ENCODE measurements at regions not wholly inside any gene's neighbourhood (a gene's known extent, or its start where the extent isn't known, plus 50 kb on each side); places are given as distances from the start of the nearest gene placed in this dataset.

DNA sequence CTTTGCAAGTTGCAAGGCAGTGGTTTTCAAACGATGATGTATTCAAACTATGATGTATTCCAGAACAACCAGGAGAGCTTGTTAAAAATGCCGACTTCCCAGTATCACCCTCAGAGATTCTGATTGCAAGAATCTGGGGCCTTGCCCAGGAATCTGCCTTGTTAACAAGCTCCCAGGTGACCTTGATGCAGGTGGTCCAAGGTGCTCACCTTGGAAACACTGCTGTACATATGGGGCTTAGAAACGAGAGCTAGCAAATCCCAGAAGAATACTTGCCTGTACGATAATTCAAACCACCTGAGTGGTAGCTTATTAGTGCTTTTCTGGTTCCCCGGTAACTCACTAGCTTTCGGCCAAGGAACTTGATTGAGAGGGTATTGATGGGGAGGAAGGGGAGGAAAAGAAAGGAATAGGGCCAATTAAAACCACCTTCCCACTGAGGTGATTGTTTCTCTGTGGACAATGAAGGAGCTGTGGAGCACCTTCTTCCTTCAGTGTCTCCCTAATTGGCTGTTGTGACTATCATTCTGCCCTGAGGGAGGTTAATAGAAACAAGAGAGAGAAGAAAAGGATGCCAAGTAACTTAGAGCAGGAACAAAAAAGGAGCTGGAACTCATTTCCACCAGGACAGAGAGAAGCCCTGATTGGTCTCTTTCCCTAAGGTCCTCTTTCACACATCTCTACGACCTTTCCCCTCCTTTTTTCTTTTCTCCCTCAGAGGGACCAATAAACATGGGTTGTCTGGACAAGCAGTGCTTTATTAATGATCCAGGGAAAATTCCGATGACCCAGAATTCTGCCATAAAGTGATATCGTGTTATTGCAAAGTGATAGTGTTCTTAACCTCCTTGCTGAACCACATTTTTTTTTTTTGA, 218.8 kb downstream of the TMEM167A start:
- TF ChIP-seq, protein P1, sequence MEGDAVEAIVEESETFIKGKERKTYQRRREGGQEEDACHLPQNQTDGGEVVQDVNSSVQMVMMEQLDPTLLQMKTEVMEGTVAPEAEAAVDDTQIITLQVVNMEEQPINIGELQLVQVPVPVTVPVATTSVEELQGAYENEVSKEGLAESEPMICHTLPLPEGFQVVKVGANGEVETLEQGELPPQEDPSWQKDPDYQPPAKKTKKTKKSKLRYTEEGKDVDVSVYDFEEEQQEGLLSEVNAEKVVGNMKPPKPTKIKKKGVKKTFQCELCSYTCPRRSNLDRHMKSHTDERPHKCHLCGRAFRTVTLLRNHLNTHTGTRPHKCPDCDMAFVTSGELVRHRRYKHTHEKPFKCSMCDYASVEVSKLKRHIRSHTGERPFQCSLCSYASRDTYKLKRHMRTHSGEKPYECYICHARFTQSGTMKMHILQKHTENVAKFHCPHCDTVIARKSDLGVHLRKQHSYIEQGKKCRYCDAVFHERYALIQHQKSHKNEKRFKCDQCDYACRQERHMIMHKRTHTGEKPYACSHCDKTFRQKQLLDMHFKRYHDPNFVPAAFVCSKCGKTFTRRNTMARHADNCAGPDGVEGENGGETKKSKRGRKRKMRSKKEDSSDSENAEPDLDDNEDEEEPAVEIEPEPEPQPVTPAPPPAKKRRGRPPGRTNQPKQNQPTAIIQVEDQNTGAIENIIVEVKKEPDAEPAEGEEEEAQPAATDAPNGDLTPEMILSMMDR (IDR thresholded peaks at IDR 0.05; ENCODE audit: insufficient read depth, low read length) = no peak
- TF ChIP-seq SPI1 (IDR thresholded peaks at IDR 0.05; ENCODE audit: borderline replicate concordance, low read depth) (no peak), POLR2AphosphoS5 (IDR thresholded peaks at IDR 0.05; ENCODE audit: low read depth) (no peak), GABPA (IDR thresholded peaks at IDR 0.05; ENCODE audit: low read depth) (no peak)
- TF ChIP-seq, protein P2, sequence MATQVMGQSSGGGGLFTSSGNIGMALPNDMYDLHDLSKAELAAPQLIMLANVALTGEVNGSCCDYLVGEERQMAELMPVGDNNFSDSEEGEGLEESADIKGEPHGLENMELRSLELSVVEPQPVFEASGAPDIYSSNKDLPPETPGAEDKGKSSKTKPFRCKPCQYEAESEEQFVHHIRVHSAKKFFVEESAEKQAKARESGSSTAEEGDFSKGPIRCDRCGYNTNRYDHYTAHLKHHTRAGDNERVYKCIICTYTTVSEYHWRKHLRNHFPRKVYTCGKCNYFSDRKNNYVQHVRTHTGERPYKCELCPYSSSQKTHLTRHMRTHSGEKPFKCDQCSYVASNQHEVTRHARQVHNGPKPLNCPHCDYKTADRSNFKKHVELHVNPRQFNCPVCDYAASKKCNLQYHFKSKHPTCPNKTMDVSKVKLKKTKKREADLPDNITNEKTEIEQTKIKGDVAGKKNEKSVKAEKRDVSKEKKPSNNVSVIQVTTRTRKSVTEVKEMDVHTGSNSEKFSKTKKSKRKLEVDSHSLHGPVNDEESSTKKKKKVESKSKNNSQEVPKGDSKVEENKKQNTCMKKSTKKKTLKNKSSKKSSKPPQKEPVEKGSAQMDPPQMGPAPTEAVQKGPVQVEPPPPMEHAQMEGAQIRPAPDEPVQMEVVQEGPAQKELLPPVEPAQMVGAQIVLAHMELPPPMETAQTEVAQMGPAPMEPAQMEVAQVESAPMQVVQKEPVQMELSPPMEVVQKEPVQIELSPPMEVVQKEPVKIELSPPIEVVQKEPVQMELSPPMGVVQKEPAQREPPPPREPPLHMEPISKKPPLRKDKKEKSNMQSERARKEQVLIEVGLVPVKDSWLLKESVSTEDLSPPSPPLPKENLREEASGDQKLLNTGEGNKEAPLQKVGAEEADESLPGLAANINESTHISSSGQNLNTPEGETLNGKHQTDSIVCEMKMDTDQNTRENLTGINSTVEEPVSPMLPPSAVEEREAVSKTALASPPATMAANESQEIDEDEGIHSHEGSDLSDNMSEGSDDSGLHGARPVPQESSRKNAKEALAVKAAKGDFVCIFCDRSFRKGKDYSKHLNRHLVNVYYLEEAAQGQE (IDR thresholded peaks at IDR 0.05; ENCODE audit: insufficient replicate concordance, low read depth) = no peak
- Histone ChIP-seq H3K27ac (replicated peaks) (no peak overlapping the region), H3K27me3 (ENCODE audit: insufficient read depth, poor library complexity, severe bottlenecking) (no peaks in the 10 kb centered on the region), H3K4me3 (replicated peaks; ENCODE audit: insufficient read depth, low read length) (no peak overlapping the region)
- DNase-seq (ENCODE audit: low read depth in 1 of 2, low spot score in 1 of 2) = no peak

DNA sequence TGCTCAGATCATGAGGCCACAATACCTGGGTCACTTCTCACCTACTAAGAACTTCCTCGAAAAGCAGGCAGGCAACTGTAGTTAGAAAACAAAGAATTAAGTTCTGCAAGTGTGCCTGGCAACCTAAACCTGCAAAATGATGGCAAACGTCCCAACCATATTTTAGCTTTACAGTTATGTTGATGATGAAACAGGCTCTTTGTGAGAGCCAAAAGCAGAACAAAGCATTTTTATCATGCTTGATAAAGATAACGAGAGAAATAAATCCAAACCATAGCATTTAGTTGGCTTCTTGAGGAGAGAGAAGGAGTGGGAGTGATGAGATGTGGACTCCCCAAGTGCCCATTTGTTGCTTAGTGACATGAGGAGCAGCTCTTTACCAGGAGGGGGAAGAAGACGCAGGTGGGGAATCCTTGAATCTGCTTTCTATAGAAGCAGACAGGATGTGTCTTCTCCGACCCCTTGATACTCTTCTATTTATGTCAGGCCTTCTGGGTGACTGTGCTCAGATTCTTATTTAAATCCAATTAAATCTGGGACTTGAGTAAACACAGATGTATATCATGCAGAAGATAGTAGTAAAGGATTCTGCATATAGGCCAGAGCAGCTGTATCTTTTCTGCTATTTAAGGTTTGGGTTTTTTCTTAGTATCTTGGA, 221.2 kb downstream of the TMEM167A start:
- TF ChIP-seq GABPA (IDR thresholded peaks at IDR 0.05; ENCODE audit: low read depth) (no peak), POLR2AphosphoS5 (IDR thresholded peaks at IDR 0.05; ENCODE audit: low read depth) (no peak), SPI1 (IDR thresholded peaks at IDR 0.05; ENCODE audit: borderline replicate concordance, low read depth) (no peak)
- TF ChIP-seq, protein P2 (IDR thresholded peaks at IDR 0.05; ENCODE audit: insufficient replicate concordance, low read depth) = no peak
- TF ChIP-seq, protein P1 (IDR thresholded peaks at IDR 0.05; ENCODE audit: insufficient read depth, low read length) = no peak
- DNase-seq (ENCODE audit: low read depth in 1 of 2, low spot score in 1 of 2) = no peak
- Histone ChIP-seq H3K4me3 (replicated peaks; ENCODE audit: insufficient read depth, low read length) (no peak overlapping the region), H3K27ac (replicated peaks) (no peak overlapping the region), H3K27me3 (ENCODE audit: insufficient read depth, poor library complexity, severe bottlenecking) (no peaks in the 10 kb centered on the region)

DNA sequence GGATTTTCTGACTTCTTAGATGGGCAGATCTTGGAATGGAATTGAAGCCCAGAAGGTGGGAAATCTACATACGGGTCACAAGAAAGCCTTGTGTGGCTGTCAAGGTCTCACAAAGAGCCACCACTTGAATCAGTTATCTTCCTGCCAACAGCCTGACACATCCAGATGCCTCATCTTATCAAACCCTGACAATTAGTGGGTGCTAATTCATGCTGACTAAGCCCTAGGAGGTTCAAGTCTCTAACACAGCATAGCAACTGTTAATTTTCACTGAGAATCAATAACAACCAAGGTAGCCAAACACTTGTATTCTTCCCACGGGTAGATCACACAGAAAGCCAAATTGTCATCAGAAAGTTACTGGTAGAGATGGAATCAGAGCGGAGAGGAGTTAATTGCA, 222.2 kb downstream of the TMEM167A start:
- no peak overlapping the region for H3K4me3 ChIP-seq (replicated peaks; ENCODE audit: insufficient read depth, low read length)
- H3K27me3 ChIP-seq (ENCODE audit: insufficient read depth, poor library complexity, severe bottlenecking) = no peaks in the 10 kb centered on the region
- H3K27ac ChIP-seq (replicated peaks) = no peak overlapping the region
- no peak for DNase-seq (ENCODE audit: low read depth in 1 of 2, low spot score in 1 of 2)
- TF ChIP-seq POLR2AphosphoS5 (IDR thresholded peaks at IDR 0.05; ENCODE audit: low read depth) (no peak), SPI1 (IDR thresholded peaks at IDR 0.05; ENCODE audit: borderline replicate concordance, low read depth) (no peak), GABPA (IDR thresholded peaks at IDR 0.05; ENCODE audit: low read depth) (no peak)
- TF ChIP-seq, protein P1 (IDR thresholded peaks at IDR 0.05; ENCODE audit: insufficient read depth, low read length) = no peak
- TF ChIP-seq, protein P2 (IDR thresholded peaks at IDR 0.05; ENCODE audit: insufficient replicate concordance, low read depth) = no peak

Measured in HL-60 (cell line).